ENCODE measurements at regions not wholly inside any gene's neighbourhood (a gene's known extent, or its start where the extent isn't known, plus 50 kb on each side); places are given as distances from the start of the nearest gene placed in this dataset.

- DNase-seq (ENCODE audit: low spot score), result no peak
- H3K4me3 ChIP-seq (ENCODE audit: low read depth, low read length, poor library complexity, severe bottlenecking), result no peak overlapping the region
- H3K9me3 ChIP-seq (ENCODE audit: low read length), result no peaks in the 10 kb centered on the region
- intact Hi-C loops (cut with micrococcal nuclease; ENCODE audit: unreplicated experiment), result no loop called here
- no peak overlapping the region for H3K27ac ChIP-seq (ENCODE audit: low read depth, low read length, poor library complexity, severe bottlenecking)
- CTCF ChIA-PET (ENCODE audit: unreplicated experiment), result no interaction called here
- no peaks in the 10 kb centered on the region for H3K4me1 ChIP-seq (ENCODE audit: insufficient read depth, low read length, poor library complexity, severe bottlenecking)
- no peak overlapping the region for H2AFZ ChIP-seq (ENCODE audit: low read length)
- H3K36me3 ChIP-seq (ENCODE audit: insufficient read depth, low read length), result no peaks in the 10 kb centered on the region
- POLR2A ChIA-PET, result no interaction called here
- TF ChIP-seq CTCF (conservative IDR thresholded peaks at IDR 0.05; ENCODE audit: low read length), result no peak
- no peak for TF ChIP-seq EZH2phosphoT487 (IDR thresholded peaks at IDR 0.05; ENCODE audit: borderline replicate concordance, low read depth, low read length)
- no peaks in the 10 kb centered on the region for H3K79me2 ChIP-seq (ENCODE audit: insufficient read depth, low read depth, low read length)
- no TSS peak for BruUV-seq (replicated peaks)
- H3K9me2 ChIP-seq (ENCODE audit: insufficient read depth, low read length), result no peaks in the 10 kb centered on the region
- no peak overlapping the region for H3K4me2 ChIP-seq (ENCODE audit: low read length)
- H4K20me1 ChIP-seq (ENCODE audit: insufficient read depth, low read length), result no peaks in the 10 kb centered on the region
Measured at GRCh38 chr12:124096869-124097434, 123.9 kb downstream of the ZNF664 start.

- POLR2A ChIA-PET, result no interaction called here
- no peak overlapping the region for H3K4me2 ChIP-seq (ENCODE audit: low read length)
- intact Hi-C loops (cut with micrococcal nuclease; ENCODE audit: unreplicated experiment), result no loop called here
- CTCF ChIA-PET (ENCODE audit: unreplicated experiment), result no interaction called here
- no peaks in the 10 kb centered on the region for H3K36me3 ChIP-seq (ENCODE audit: insufficient read depth, low read length)
- no peaks in the 10 kb centered on the region for H3K9me2 ChIP-seq (ENCODE audit: insufficient read depth, low read length)
- no peaks in the 10 kb centered on the region for H4K20me1 ChIP-seq (ENCODE audit: insufficient read depth, low read length)
- DNase-seq (ENCODE audit: low spot score), result no peak
- no TSS peak for BruUV-seq (replicated peaks)
- H2AFZ ChIP-seq (ENCODE audit: low read length), result no peak overlapping the region
- no peak overlapping the region for H3K4me3 ChIP-seq (ENCODE audit: low read depth, low read length, poor library complexity, severe bottlenecking)
- no peaks in the 10 kb centered on the region for H3K9me3 ChIP-seq (ENCODE audit: low read length)
- H3K27ac ChIP-seq (ENCODE audit: low read depth, low read length, poor library complexity, severe bottlenecking), result no peak overlapping the region
- H3K79me2 ChIP-seq (ENCODE audit: insufficient read depth, low read depth, low read length), result no peaks in the 10 kb centered on the region
- H3K4me1 ChIP-seq (ENCODE audit: insufficient read depth, low read length, poor library complexity, severe bottlenecking), result no peaks in the 10 kb centered on the region
- TF ChIP-seq CTCF (conservative IDR thresholded peaks at IDR 0.05; ENCODE audit: low read length), result no peak
- no peak for TF ChIP-seq EZH2phosphoT487 (IDR thresholded peaks at IDR 0.05; ENCODE audit: borderline replicate concordance, low read depth, low read length)
Measured at GRCh38 chr12:124097701-124098100, 124.7 kb downstream of the ZNF664 start.

- no peaks in the 10 kb centered on the region for H3K9me3 ChIP-seq (ENCODE audit: low read length)
- no peaks in the 10 kb centered on the region for H3K36me3 ChIP-seq (ENCODE audit: insufficient read depth, low read length)
- CTCF ChIA-PET (ENCODE audit: unreplicated experiment), result no interaction called here
- BruUV-seq (replicated peaks), result no TSS peak
- no peak for DNase-seq (ENCODE audit: low spot score)
- no peak overlapping the region for H2AFZ ChIP-seq (ENCODE audit: low read length)
- POLR2A ChIA-PET, result no interaction called here
- no peaks in the 10 kb centered on the region for H3K9me2 ChIP-seq (ENCODE audit: insufficient read depth, low read length)
- no peak overlapping the region for H3K4me3 ChIP-seq (ENCODE audit: low read depth, low read length, poor library complexity, severe bottlenecking)
- intact Hi-C loops (cut with micrococcal nuclease; ENCODE audit: unreplicated experiment), result no loop called here
- no peaks in the 10 kb centered on the region for H3K79me2 ChIP-seq (ENCODE audit: insufficient read depth, low read depth, low read length)
- H3K27ac ChIP-seq (ENCODE audit: low read depth, low read length, poor library complexity, severe bottlenecking), result no peak overlapping the region
- no peaks in the 10 kb centered on the region for H4K20me1 ChIP-seq (ENCODE audit: insufficient read depth, low read length)
- TF ChIP-seq CTCF (conservative IDR thresholded peaks at IDR 0.05; ENCODE audit: low read length), result no peak
- TF ChIP-seq EZH2phosphoT487 (IDR thresholded peaks at IDR 0.05; ENCODE audit: borderline replicate concordance, low read depth, low read length), result no peak
- no peak overlapping the region for H3K4me2 ChIP-seq (ENCODE audit: low read length)
- H3K4me1 ChIP-seq (ENCODE audit: insufficient read depth, low read length, poor library complexity, severe bottlenecking), result no peaks in the 10 kb centered on the region
Measured at GRCh38 chr12:124098101-124098757, 125.2 kb downstream of the ZNF664 start.
